ENCODE measurements at regions not wholly inside any gene's neighbourhood (a gene's known extent, or its start where the extent isn't known, plus 50 kb on each side); places are given as distances from the start of the nearest gene placed in this dataset.

DNA sequence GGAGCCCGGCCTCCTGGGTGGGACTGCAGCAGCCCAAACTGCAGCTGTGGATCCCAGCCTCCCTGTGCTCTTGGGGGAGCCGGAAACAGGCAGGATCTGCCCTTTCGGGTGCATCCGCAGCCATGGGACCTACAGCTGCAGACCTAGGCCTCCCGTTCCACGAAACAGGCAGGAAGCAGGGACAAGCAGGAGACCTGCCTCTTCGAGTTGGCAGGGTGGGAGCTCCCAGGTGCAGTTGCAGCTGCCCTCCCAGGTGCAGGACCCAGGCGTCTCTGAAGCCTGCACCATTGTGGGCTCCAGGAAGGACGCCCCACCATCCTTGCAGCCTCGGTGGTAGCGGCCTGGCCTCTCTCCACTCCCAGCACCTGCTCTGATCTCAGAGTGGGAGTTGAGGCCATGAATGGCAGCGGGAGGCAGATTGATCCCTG, 189.0 kb upstream of the KLHL1 start:
- H3K4me1 ChIP-seq, result no peaks in the 10 kb centered on the region
- H3K9me3 ChIP-seq, result no peaks in the 10 kb centered on the region
- POLR2A ChIA-PET, result no interaction called here
- no peak for ATAC-seq
- no peak for TF ChIP-seq JUNB (IDR thresholded peaks at IDR 0.05)
- no peak for TF ChIP-seq HOXB5 (CRISPR knock-in tag; IDR thresholded peaks at IDR 0.05)
- no peak for TF ChIP-seq MAFK (IDR thresholded peaks at IDR 0.05; ENCODE audit: partially characterized antibody)
- TF ChIP-seq ZC3H11A (IDR thresholded peaks at IDR 0.05), result no peak
- TF ChIP-seq CEBPB (IDR thresholded peaks at IDR 0.05), result no peak
- TF ChIP-seq, protein P1, sequence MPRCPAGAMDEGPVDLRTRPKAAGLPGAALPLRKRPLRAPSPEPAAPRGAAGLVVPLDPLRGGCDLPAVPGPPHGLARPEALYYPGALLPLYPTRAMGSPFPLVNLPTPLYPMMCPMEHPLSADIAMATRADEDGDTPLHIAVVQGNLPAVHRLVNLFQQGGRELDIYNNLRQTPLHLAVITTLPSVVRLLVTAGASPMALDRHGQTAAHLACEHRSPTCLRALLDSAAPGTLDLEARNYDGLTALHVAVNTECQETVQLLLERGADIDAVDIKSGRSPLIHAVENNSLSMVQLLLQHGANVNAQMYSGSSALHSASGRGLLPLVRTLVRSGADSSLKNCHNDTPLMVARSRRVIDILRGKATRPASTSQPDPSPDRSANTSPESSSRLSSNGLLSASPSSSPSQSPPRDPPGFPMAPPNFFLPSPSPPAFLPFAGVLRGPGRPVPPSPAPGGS (IDR thresholded peaks at IDR 0.05), result no peak
- TF ChIP-seq, protein P2, sequence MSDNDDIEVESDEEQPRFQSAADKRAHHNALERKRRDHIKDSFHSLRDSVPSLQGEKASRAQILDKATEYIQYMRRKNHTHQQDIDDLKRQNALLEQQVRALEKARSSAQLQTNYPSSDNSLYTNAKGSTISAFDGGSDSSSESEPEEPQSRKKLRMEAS (IDR thresholded peaks at IDR 0.05), result no peak
- TF ChIP-seq RAD21 (conservative IDR thresholded peaks at IDR 0.05 in 1 of 2, IDR thresholded peaks at IDR 0.05 in 1 of 2), result no peak
- no peak for TF ChIP-seq FOSL2 (IDR thresholded peaks at IDR 0.05)
- TF ChIP-seq FOSL2 (CRISPR knock-in tag; IDR thresholded peaks at IDR 0.05), result no peak
- TF ChIP-seq KDM5A (IDR thresholded peaks at IDR 0.05), result no peak
- TF ChIP-seq PHF8 (IDR thresholded peaks at IDR 0.05; ENCODE audit: borderline replicate concordance, low read depth), result no peak
- TF ChIP-seq EP300 (IDR thresholded peaks at IDR 0.05), result no peak
- no peak for FAIRE-seq
- no peak overlapping the region for H3K27ac ChIP-seq
- no peak overlapping the region for H3K4me3 ChIP-seq
- H3K4me2 ChIP-seq, result no peak overlapping the region
- CTCF ChIA-PET, result no interaction called here
- DNase-seq (ENCODE audit: low read depth in 1 of 2, low spot score in 1 of 2), result no peak
- 61% methylated on average over 4 of the region's 12 CpGs for WGBS (ENCODE audit: missing lambda C conversion rate)

DNA sequence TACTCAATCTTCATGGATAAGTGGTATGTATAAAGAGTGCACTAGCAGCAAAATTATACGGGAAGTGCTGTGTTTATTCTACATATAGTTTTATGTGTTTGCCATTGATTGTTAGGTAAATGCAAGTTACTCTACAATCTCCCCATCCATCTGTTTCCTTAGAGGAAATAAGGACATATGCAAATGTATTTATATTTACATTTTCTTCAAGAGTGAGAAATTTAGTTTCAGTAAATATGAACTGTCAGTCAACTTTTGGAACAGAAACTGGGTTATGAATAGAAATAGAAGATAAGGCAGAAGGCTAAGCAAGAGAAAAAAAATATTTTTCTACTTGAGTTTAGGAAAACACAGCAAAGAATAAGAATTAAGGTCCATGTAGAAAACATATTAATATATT, 176.1 kb upstream of the KLHL1 start:
- Histone ChIP-seq H3K4me3 (no peak overlapping the region), H3K9me3 (no peaks in the 10 kb centered on the region), H3K27ac (no peak overlapping the region), H3K4me2 (no peak overlapping the region), H3K4me1 (no peaks in the 10 kb centered on the region)
- 38% methylated on average over 1 of the region's 1 CpG for WGBS (ENCODE audit: missing lambda C conversion rate)
- DNase-seq (ENCODE audit: low read depth in 1 of 2, low spot score in 1 of 2) (no peak), ATAC-seq (no peak), FAIRE-seq (no peak)
- TF ChIP-seq, protein P3, sequence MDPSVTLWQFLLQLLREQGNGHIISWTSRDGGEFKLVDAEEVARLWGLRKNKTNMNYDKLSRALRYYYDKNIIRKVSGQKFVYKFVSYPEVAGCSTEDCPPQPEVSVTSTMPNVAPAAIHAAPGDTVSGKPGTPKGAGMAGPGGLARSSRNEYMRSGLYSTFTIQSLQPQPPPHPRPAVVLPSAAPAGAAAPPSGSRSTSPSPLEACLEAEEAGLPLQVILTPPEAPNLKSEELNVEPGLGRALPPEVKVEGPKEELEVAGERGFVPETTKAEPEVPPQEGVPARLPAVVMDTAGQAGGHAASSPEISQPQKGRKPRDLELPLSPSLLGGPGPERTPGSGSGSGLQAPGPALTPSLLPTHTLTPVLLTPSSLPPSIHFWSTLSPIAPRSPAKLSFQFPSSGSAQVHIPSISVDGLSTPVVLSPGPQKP (IDR thresholded peaks at IDR 0.05; ENCODE audit: low read depth, low read length), result no peak
- TF ChIP-seq CEBPB (IDR thresholded peaks at IDR 0.05) (no peak), NFE2L2 (conservative IDR thresholded peaks at IDR 0.05; ENCODE audit: low read length) (no peak), HOXB13 (CRISPR knock-in tag; IDR thresholded peaks at IDR 0.05; ENCODE audit: low read depth) (no peak)
- TF ChIP-seq, protein P4, sequence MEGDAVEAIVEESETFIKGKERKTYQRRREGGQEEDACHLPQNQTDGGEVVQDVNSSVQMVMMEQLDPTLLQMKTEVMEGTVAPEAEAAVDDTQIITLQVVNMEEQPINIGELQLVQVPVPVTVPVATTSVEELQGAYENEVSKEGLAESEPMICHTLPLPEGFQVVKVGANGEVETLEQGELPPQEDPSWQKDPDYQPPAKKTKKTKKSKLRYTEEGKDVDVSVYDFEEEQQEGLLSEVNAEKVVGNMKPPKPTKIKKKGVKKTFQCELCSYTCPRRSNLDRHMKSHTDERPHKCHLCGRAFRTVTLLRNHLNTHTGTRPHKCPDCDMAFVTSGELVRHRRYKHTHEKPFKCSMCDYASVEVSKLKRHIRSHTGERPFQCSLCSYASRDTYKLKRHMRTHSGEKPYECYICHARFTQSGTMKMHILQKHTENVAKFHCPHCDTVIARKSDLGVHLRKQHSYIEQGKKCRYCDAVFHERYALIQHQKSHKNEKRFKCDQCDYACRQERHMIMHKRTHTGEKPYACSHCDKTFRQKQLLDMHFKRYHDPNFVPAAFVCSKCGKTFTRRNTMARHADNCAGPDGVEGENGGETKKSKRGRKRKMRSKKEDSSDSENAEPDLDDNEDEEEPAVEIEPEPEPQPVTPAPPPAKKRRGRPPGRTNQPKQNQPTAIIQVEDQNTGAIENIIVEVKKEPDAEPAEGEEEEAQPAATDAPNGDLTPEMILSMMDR (IDR thresholded peaks at IDR 0.05), result no peak
- POLR2A ChIA-PET, result no interaction called here
- CTCF ChIA-PET, result no interaction called here

DNA sequence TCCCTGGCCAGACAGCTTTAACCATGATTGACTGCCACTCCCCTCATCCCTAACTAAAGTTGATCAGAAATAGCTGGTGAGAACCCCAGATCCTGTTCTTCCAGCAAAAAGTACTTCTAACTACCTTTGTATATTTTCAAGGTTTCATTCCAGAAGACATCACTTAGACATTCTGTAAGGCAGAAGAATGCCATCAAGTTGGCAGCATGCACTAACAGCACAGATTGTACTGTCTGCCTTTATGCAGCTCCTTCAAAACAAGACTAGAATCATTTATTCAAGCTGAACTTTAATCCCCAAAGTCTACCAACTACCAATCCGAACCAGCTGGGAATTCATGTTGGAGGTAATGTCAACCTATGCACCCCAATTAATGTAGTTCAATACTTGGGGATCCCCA, 167.6 kb upstream of the KLHL1 start:
- ChIA-PET CTCF (no interaction called here), POLR2A (no interaction called here)
- TF ChIP-seq RARB (CRISPR knock-in tag; IDR thresholded peaks at IDR 0.05) (no peak), SMC3 (IDR thresholded peaks at IDR 0.05) (no peak), GATA3 (IDR thresholded peaks at IDR 0.05; ENCODE audit: borderline replicate concordance) (no peak), CHD2 (IDR thresholded peaks at IDR 0.05; ENCODE audit: low read length, partially characterized antibody) (no peak), HEYL (CRISPR knock-in tag; IDR thresholded peaks at IDR 0.05) (no peak), MYC (IDR thresholded peaks at IDR 0.05; ENCODE audit: borderline replicate concordance, low read length) (no peak), BHLHE40 (IDR thresholded peaks at IDR 0.05; ENCODE audit: low read depth, low read length) (no peak), RCOR1 (IDR thresholded peaks at IDR 0.05; ENCODE audit: low read depth, low read length) (no peak), NFE2L2 (conservative IDR thresholded peaks at IDR 0.05; ENCODE audit: low read length) (no peak), KDM5A (IDR thresholded peaks at IDR 0.05) (no peak), EP300 (IDR thresholded peaks at IDR 0.05) (no peak), CBX8 (IDR thresholded peaks at IDR 0.05) (no peak), POLR2A (IDR thresholded peaks at IDR 0.05; ENCODE audit: low read length) (no peak), POLR2AphosphoS2 (conservative IDR thresholded peaks at IDR 0.05; ENCODE audit: low read length) (no peak), CEBPB (IDR thresholded peaks at IDR 0.05) (no peak), KDM1A (IDR thresholded peaks at IDR 0.05; ENCODE audit: low read depth) (no peak)
- TF ChIP-seq, protein P5, sequence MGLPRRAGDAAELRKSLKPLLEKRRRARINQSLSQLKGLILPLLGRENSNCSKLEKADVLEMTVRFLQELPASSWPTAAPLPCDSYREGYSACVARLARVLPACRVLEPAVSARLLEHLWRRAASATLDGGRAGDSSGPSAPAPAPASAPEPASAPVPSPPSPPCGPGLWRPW (IDR thresholded peaks at IDR 0.05), result no peak
- no peak for DNase-seq (ENCODE audit: low read depth in 1 of 2, low spot score in 1 of 2)
- Histone ChIP-seq H3K9me3 (no peaks in the 10 kb centered on the region), H3K27ac (no peak overlapping the region), H3K4me3 (no peak overlapping the region), H3K4me2 (no peak overlapping the region), H3K4me1 (no peaks in the 10 kb centered on the region)
- FAIRE-seq, result no peak
- no peak for ATAC-seq
- WGBS (ENCODE audit: missing lambda C conversion rate), result 0% methylated on average over 1 of the region's 1 CpG
